ENCODE measurements at regions not wholly inside any gene's neighbourhood (a gene's known extent, or its start where the extent isn't known, plus 50 kb on each side); places are given as distances from the start of the nearest gene placed in this dataset.
A peak's percentile ranks its signal among the peaks of the same experiment; 100 is the strongest.

- TF ChIP-seq CTCF (IDR thresholded peaks at IDR 0.05) (no peak), ZFX (IDR thresholded peaks at IDR 0.05; ENCODE audit: borderline replicate concordance) (no peak)
- no peak overlapping the region for H3K27ac ChIP-seq
These were observed 72.9 kb upstream of the IRX6 start for GRCh38 chr16:55251151-55251550.

GRCh38 chr16:55252577-55252976, 71.4 kb upstream of the IRX6 start:
- H3K27ac ChIP-seq, result no peak overlapping the region

GRCh38 chr16:55253987-55254386, 70.0 kb upstream of the IRX6 start:
- TF ChIP-seq ZFX (IDR thresholded peaks at IDR 0.05; ENCODE audit: borderline replicate concordance) (no peak), CTCF (IDR thresholded peaks at IDR 0.05) (no peak)
- H3K27ac ChIP-seq, result no peak overlapping the region

More at GRCh38 chr16:55252577-55252976, 71.4 kb upstream of the IRX6 start:
- TF ChIP-seq ZFX (IDR thresholded peaks at IDR 0.05; ENCODE audit: borderline replicate concordance) (no peak), CTCF (IDR thresholded peaks at IDR 0.05) (no peak)

DNA sequence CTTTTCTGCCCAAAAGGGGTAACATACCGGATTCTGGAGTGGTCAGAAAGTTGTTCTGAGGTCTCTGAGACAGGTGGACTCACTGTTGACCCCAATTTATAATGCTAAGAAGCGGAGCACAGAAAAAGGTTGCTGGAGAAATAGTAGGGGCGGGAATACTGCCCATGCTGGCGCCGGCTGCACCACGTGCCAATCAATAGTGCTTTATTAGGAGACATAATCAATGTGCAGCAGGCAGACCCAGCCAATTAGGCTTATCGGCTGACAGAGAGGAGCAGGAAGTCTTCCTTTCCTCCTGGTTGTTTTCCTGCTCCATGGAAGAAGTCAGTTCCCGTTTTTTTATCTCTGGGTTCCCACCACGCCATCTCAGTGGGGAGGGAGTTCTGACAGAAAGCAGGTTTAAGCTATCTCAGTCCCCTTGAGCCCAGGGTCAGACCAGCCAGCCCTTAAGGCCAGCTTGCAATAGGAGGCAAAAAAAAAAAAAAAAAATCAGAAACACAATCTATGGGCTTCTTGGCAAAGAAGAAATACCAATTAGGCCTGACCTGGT, 68.2 kb upstream of the IRX6 start:
- H3K27ac ChIP-seq, result no peak overlapping the region
- TF ChIP-seq ZFX (IDR thresholded peaks at IDR 0.05; ENCODE audit: borderline replicate concordance), result no peak
- TF ChIP-seq CTCF (IDR thresholded peaks at IDR 0.05), result no peak

DNA sequence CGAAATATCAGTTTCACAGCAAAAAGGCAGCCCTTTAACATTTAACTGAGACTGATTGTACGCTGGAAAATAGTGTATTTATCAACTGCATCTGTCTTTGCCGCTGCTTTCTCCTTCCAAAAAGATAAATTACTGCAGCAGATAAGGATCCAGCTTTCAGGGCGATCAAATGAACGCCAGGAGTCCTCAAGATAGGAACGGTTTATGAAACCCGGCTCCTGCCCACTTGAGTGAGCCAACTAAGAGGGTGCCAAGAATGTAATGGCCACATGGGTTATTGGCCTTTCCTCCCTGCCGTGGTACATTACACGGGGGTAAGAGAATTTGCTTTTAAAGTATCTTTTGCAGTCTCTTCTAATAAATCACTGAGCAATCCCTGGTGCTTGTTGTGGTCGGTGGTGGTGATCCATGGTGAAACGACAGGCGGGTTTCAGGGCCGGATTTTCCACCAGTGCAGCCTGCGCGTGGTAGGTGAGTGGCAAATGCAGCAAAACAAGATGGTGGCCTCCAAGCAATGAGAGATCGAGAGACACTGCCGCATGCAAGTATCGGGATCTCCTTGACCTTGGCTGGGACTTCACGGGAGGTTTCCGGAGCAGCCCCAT, 67.5 kb upstream of the IRX6 start:
- no peak overlapping the region for H3K27ac ChIP-seq
- TF ChIP-seq CTCF (IDR thresholded peaks at IDR 0.05) (no peak), ZFX (IDR thresholded peaks at IDR 0.05; ENCODE audit: borderline replicate concordance) (no peak)

DNA sequence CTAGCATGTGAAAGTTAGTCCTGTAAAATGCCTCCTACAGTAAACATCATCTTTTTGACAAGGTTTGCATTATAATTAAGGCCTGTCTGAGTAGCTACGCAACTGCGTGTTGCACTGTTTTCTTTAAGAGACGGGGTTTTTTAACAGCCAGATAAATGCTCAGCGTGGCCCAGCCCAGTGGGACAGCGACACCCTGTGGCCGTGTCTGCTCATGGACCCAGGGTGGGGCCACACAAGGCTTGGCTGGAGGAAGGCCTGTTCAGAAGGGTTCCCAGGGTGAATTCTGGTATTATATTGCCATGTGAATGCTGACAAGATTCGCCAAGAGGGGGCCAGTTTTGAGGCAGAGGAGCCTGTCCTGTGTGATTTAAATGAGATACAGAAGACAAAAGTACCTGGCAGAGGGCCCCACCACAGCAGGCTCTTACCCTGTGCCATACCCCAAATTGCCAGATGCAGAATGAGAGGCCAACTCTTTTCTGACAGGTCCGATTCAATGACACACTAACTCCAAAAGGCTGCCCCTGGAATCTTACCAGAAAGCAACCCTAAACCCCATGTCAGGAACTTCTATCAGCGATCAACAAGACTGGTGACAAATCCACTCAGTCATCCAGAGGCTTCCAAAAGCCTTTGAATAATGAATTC, 65.9 kb upstream of the IRX6 start:
- TF ChIP-seq ZFX (IDR thresholded peaks at IDR 0.05; ENCODE audit: borderline replicate concordance), result no peak
- peak; percentile 88 for TF ChIP-seq CTCF (IDR thresholded peaks at IDR 0.05)
- H3K27ac ChIP-seq, result no peak overlapping the region

- TF ChIP-seq ZFX (IDR thresholded peaks at IDR 0.05; ENCODE audit: borderline replicate concordance) (no peak), CTCF (IDR thresholded peaks at IDR 0.05) (no peak)
- H3K27ac ChIP-seq, result no peak overlapping the region
These were observed 62.7 kb upstream of the IRX6 start for GRCh38 chr16:55261301-55261700.

Data from 22Rv1 (cell line).